T-helper 1 cell (primary cell): ENCODE measurements at regions not wholly inside any gene's neighbourhood (a gene's known extent, or its start where the extent isn't known, plus 50 kb on each side); places are given as distances from the start of the nearest gene placed in this dataset.
"Not testable (repeated sequence)": the region's sequence is repeated elsewhere in the genome, so short reads cannot be mapped to it uniquely, and the experiment has no call there.

Experiments used
- DNase-seq, 5 donors: peaks; one replicate each; pipeline ENCODE4 v3.0.0-alpha.2; 2012 to 2020

GRCh38 chr6:153373869-153374268 is 242.8 kb upstream of the RGS17 start:
- DNase-seq, result peak in 1 of 5 donors; percentile 2

DNA sequence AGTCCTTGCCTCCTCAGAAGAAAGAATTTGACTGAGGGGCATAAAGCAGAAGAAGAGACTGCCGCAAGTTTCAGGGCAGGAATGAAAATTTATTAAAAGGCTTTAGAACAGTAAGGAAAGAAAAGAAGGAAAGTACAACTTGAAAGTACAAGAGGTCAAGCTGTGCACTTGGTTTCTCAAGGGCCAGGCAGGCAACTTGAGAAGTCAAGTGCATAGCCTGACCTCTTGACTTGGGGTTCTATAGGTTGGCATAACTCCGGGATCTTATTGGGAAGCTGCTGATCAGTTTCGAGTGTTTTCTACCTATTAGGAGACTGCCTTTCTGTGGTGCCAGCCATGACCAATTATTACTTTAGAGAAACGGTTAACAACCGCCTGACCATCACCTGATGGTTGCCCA is 237.0 kb upstream of the RGS17 start:
- DNase-seq, result no peak

DNA sequence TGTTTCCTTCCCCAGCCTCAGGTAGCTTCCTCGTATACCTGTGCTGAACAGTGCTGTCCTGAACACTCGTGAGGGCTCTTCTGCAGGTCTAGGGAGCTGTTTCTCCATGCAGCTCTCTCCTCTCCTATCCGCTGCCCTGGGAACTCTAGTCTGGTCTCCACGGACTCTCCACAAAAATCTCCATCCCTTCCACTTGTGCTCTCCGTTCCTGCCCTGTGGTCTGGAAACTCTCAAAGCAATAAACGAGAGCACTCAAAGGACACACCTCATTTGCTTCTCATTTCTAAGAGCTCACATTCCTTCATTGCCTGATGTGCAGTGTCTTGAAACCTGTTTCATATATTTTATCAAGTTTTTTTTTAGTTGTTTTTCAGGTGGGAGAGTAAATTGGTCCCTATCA is 235.9 kb upstream of the RGS17 start:
- DNase-seq, result no peak

- DNase-seq, result no peak
These were observed 226.3 kb upstream of the RGS17 start for GRCh38 chr6:153357391-153357790.

GRCh38 chr6:153340568-153340967 is 209.5 kb upstream of the RGS17 start:
- no peak for DNase-seq

DNA sequence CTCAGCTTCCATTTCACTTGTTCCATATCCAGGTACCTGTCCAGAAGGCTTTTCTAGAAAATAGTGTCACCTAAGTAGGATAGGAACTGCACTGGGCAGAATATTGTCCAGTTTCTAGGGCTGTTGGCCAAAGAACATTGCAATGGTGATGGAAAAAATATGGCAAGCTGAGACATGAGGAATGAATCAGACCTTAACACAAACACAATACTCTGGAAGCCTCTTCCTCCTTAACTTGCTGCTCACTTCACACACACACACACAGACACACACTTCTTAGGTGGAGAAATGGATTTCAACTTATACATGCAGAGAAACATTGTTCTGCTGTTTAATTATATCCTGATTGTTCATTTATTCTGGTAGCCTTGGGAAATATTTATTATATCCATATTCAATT is 203.0 kb upstream of the RGS17 start:
- DNase-seq, result no peak

DNA sequence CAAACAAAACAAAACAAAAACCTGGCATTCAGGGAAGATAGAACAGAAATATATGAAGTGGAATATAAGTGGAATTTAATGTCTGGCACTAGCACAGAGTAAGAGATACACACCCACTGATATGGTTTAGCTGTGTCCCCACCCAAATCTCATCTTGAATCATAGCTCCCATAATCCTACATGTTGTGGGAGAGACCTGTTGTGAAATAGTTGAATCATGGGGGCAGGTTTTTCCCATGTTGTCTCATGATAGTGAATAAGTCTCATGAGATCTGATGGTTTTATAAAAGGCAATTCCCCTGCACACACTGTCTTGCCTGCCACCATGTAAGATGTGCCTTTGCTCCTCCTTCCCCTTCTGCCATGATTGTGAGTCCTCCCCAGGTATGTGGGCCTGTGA is 200.1 kb upstream of the RGS17 start:
- not testable (repeated sequence) for DNase-seq

DNA sequence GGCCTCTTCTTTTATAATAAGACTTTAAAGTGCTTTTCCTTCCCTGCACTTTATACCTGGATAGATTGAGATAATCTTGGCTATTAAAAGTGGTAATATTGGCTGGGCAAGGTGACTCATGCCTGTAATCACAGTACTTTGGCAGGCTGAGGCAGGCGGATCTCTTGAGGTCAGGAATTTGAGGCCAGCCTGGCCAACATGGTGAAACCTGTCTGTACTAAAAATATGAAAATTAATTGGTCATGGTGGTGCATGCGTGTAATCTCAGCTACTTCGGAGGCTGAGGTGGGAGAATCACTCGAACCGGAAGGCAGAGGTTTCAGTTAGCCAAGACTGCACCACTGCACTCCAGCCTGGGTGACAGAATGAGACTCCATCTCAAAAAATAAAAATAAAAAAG is 197.1 kb upstream of the RGS17 start:
- DNase-seq, result no peak

GRCh38 chr6:153325661-153326060 is 194.6 kb upstream of the RGS17 start:
- DNase-seq, result no peak

- peak in 1 of 5 donors; percentile 34 for DNase-seq
These were observed 181.6 kb upstream of the RGS17 start for GRCh38 chr6:153312634-153313033.

GRCh38 chr6:153309651-153310050 is 178.6 kb upstream of the RGS17 start:
- no peak for DNase-seq

DNA sequence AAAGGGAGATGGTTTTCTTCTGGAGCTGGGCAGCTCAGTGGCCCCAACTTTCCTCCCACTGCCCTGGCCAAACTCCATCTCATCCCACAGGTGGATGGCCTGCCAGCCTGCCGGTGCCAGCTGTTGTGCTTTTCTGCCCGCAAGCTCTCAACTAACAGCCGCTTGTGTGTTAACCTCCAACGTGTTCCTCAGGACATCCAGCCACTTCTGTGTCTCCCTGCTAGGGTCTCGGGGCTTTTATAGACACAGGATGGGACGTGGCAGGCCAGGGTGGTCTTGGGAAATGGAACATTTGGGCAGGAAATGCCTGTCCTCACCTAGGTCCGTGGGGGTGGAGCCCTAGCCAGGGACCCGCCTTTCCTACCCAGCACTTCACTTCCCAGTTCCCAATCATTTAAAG is 171.1 kb upstream of the RGS17 start:
- DNase-seq, result no peak

DNA sequence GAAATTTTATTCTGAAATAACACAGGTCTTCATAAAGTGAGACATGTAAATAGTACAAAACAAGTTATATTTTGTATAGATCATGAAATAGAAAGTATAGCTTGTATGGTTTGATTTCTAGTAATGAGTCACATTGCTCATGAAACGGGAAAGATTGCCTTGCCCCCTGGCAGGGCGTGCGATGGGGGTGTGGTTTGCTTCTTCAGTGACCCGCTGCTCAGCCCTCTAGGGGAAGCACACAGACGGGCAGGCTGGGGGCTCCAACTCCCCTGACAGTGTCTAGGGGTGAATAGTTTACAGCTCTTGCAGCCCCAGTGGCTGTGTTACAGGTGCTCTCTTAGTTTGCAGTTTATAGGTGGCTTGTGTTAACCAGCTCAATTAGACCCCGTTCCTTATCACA is 170.5 kb upstream of the RGS17 start:
- DNase-seq, result no peak

DNA sequence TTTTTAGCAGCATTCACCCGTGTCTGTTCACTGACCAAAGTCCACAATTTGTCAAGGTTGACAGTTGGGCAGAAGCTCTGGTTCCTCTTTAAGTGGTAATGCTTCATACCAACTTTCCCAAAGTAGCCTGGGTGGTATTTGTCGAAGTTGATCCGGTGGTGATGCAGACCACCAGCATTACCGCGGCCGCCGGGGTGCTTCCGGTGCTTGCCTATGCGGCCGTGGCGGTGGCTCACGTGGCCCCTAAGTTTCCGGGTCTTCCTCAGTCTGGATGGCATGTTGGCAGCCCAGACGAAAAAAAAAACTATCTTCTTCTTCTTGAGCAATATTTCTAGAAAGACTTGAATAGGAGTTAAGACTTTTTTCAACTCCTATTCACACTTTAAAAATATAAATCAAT is 151.4 kb upstream of the RGS17 start:
- DNase-seq, result not testable (repeated sequence)

DNA sequence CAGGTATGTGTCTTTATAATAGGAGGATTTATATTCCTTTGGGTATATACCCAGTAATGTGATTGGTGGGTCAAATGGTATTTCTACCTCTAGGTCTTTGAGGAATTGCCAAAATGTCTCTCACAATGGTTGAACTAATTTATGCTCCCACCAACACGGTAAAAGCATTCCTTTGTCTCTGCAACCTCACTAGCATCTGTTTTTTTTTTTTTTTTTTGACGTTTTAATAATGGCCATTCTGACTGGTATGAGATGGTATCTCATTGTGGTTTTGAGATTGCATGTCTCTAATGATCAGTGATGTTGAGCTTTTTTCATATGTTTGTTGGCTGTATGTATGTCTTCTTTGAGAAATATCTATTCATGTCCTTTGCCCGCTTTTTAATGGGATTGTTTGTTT is 144.9 kb upstream of the RGS17 start:
- DNase-seq, result no peak

DNA sequence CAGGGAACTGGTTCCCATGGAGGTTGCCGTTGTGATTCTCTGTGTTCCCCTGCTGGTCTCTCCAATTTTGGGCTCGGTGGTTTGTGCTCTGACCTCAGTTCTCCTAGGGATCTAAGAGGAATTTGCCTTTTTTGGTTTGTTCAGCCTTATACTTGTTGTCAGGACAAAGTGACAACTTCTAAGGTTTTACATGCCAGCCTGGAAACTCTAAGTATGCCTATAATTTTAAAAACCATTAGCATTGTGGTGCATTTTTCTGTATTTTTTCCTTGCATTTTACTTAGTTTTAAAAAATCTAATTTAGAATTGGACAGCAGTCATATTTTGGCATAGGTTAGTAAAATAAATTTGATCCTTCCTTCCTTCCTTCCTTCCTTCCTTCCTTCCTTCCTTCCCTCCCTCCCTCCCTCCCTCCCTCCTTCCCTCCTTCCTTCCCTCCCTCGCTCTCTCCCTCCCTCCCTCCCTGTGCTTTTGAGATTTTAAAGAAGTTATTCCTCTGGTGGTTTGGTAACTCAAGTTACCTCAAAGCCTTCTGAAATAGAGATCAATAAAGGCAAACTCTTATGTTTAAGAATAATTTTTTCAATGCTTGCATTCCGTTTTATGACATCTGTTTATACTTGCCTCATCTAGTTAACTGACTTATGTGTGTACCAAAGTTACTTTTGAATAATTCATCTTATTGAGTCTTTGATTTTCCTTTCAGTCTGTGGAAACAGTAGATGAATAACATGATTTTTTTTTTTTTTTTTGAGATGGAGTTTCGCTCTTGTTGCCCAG is 141.3 kb upstream of the RGS17 start:
- no peak for DNase-seq

- DNase-seq, result no peak
These were observed 132.4 kb upstream of the RGS17 start for GRCh38 chr6:153263489-153263888.

- no peak for DNase-seq
These were observed 120.2 kb upstream of the RGS17 start for GRCh38 chr6:153251326-153251725.

DNA sequence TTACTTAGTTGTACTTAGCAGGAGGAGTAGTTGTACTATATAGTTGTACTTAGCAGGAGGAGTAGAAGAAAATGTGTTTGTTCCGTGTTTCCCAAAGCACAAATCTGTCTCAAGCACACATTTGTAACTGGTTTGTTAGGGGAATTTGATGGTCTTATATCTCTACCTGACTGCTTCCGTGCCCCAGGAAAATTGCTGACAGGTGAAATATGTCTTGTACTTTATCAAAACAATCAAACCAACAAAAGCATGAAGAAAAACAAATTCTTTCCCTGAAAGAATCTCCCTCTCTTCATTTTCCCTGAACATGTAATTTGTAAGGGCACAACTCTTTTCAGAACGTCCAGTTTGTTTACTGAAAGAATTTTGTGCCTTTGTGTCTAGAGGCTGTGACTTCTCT is 106.6 kb upstream of the RGS17 start:
- DNase-seq, result no peak

- peak in 2 of 5 donors; percentile 0 to 16 for DNase-seq
These were observed 100.1 kb upstream of the RGS17 start for GRCh38 chr6:153231048-153231646.

DNA sequence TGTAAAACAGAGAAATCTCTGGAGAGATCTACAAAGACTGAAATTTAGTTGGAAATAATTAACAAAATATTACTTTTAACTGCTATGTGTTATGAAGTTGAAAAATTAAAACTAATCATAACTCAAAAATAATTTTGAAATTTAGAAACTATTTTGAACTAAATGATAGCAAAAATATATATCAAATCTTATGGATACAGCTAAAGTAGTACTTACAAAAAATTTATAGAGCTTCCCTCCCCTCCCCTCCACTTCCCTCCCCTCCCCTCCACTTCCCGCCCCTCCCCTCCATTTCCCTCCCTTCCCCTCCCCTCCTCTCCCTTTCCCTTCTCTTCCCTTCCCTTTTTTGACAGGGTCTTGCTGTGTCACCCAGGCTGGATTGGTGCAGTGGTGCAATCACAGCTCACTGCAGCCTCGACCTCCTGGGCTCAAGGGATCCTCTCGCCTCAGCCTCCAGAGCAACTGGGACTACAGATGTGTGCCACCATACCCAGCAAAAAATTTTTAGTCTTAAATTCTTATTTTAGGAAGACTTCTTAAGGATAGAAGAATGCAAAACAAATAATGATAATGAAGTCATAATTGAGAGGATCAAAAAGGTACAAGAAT is 87.2 kb upstream of the RGS17 start:
- no peak for DNase-seq

DNA sequence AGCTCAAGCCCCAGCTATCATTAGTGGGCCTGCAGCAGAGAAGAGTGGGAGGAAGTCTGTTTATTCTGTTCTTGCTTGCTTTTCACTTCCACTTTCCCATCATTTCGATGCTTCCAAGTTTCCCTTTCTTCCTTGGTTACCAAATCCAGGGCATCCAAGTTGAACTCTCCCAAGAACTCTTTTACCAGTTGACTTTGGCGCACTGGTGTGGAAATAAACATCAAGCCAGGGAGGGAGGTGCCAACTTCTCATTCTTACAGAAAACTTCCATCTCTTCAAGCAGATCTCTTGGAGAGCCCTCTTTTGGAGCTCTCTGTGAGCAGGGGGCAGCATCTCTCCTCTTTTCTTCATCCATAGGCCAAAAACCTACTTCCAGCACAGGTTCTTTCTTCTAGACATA is 85.7 kb upstream of the RGS17 start:
- DNase-seq, result no peak

DNA sequence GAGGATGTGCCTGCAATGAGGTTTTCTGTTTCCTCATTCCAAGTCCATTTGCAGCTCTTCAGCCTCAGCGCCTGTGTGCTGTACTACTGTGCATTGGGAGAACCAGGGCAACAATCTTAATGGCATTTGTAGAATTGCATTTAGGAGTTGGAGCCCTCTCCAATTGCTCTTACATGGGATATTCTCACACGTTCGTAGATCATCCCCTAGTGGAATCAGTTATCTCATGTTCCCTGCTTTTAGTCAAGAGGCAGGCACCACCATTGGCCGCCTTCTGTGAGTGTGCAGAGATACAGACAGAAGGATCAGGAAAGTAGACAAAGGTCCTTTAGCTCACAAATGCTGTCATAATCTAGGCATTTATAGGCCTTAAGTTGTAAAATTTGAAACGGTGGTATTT is 84.2 kb upstream of the RGS17 start:
- no peak for DNase-seq

- DNase-seq, result no peak
These were observed 83.4 kb upstream of the RGS17 start for GRCh38 chr6:153214436-153214835.
